ENCODE measurements at regions not wholly inside any gene's neighbourhood (a gene's known extent, or its start where the extent isn't known, plus 50 kb on each side); places are given as distances from the start of the nearest gene placed in this dataset.

- DNase-seq (ENCODE audit: extremely low read depth, low read depth, low spot score): no peak
These were observed 50.8 kb upstream of the ANP32A start for GRCh38 chr15:68871507-68871906.

- DNase-seq (ENCODE audit: extremely low read depth, low read depth, low spot score): no peak
These were observed 54.1 kb upstream of the ANP32A start for GRCh38 chr15:68874788-68875187.

GRCh38 chr15:68875377-68876116 is 54.8 kb upstream of the SPESP1 start:
- peak; percentile 50 for DNase-seq (ENCODE audit: extremely low read depth, low read depth, low spot score)

GRCh38 chr15:68877626-68878025 is 52.7 kb upstream of the SPESP1 start:
- no peak for DNase-seq (ENCODE audit: extremely low read depth, low read depth, low spot score)

- no peak for DNase-seq (ENCODE audit: extremely low read depth, low read depth, low spot score)
These were observed 49.9 kb upstream of the SPESP1 start for GRCh38 chr15:68880382-68880781.

Measured in glomerular endothelial cell (primary cell).